HCT116 (cell line): ENCODE measurements at regions not wholly inside any gene's neighbourhood (a gene's known extent, or its start where the extent isn't known, plus 50 kb on each side); places are given as distances from the start of the nearest gene placed in this dataset.

Source experiments
- CEBPB ChIP-seq: IDR thresholded peaks from 2 replicates; pipeline ENCODE4 v1.6.1; 2012; ENCODE audit warnings: low read depth
- EZH2 ChIP-seq: fragments of 200-600 bp; sonication (generic); IDR thresholded peaks from 2 replicates; pipeline ENCODE4 v1.6.1; 2017; ENCODE audit warnings: antibody characterized with exemption, mixed run types
- FOSL1 ChIP-seq: IDR thresholded peaks from 2 replicates; pipeline ENCODE4 v1.6.1; 2012; ENCODE audit warnings: low read depth
- POLR2A ChIP-seq: IDR thresholded peaks from 2 replicates; pipeline ENCODE4 v1.7.0; 2011; ENCODE audit warnings: borderline replicate concordance; ENCODE audit not compliant: insufficient read depth, insufficient read length; ENCODE audit errors: extremely low read depth
- POLR2AphosphoS5 ChIP-seq: IDR thresholded peaks from 2 replicates; pipeline ENCODE4 v1.6.1; 2011; ENCODE audit warnings: mild to moderate bottlenecking, low read depth, low read length, moderate library complexity
- RAD21 ChIP-seq: IDR thresholded peaks from 2 replicates; pipeline ENCODE4 v1.6.1; 2012; ENCODE audit warnings: low read depth, mild to moderate bottlenecking
- SIN3A ChIP-seq: IDR thresholded peaks from 2 replicates; pipeline ENCODE4 v1.6.1; 2012; ENCODE audit warnings: low read depth
- SP1 ChIP-seq: IDR thresholded peaks from 2 replicates; pipeline ENCODE4 v1.6.1; 2012; ENCODE audit warnings: low read depth
- TCF7L2 ChIP-seq: IDR thresholded peaks from 2 replicates; pipeline ENCODE4 v1.7.0; 2011; ENCODE audit warnings: borderline replicate concordance, inconsistent platforms; ENCODE audit not compliant: insufficient read depth, insufficient read length; ENCODE audit errors: extremely low read depth
- ZNF274 ChIP-seq: fragments of 200-500 bp; sonication (Bioruptor generic); IDR thresholded peaks from 2 replicates; pipeline ENCODE4 v1.6.1; 2014; ENCODE audit warnings: mild to moderate bottlenecking, low read depth, low read length, inconsistent platforms
- TF ChIP-seq, protein P1 (sequence below): IDR thresholded peaks from 2 replicates; pipeline ENCODE4 v1.6.1; 2012; ENCODE audit warnings: low read depth
- TF ChIP-seq, protein P2 (sequence below), 3 experiments: fragments of 200-600 bp in 1 of 3; sonication (generic) in 1 of 3; IDR thresholded peaks in 2 of 3; conservative IDR thresholded peaks in 1 of 3; 2 replicates each; pipeline ENCODE4 v1.5.1; 2012 to 2017; ENCODE audit warnings: low read depth in 2 of 3, low read length in 2 of 3, antibody characterized with exemption in 1 of 3, borderline replicate concordance in 1 of 3, control low read depth in 1 of 3, mild to moderate bottlenecking in 1 of 3, mixed read lengths in 1 of 3, mixed run types in 1 of 3, moderate library complexity in 1 of 3; ENCODE audit not compliant: insufficient read depth in 1 of 3
- TF ChIP-seq, protein P3 (sequence below): IDR thresholded peaks from 2 replicates; pipeline ENCODE4 v1.6.1; 2012

GRCh38 chr16:64363039-64363438 is 758.8 kb downstream of the CDH11 start:
- TF ChIP-seq POLR2A (no peak), SP1 (no peak), FOSL1 (no peak), EZH2 (no peak), TCF7L2 (no peak), SIN3A (no peak), CEBPB (no peak), RAD21 (no peak), POLR2AphosphoS5 (no peak), ZNF274 (no peak)
- TF ChIP-seq, protein P1, sequence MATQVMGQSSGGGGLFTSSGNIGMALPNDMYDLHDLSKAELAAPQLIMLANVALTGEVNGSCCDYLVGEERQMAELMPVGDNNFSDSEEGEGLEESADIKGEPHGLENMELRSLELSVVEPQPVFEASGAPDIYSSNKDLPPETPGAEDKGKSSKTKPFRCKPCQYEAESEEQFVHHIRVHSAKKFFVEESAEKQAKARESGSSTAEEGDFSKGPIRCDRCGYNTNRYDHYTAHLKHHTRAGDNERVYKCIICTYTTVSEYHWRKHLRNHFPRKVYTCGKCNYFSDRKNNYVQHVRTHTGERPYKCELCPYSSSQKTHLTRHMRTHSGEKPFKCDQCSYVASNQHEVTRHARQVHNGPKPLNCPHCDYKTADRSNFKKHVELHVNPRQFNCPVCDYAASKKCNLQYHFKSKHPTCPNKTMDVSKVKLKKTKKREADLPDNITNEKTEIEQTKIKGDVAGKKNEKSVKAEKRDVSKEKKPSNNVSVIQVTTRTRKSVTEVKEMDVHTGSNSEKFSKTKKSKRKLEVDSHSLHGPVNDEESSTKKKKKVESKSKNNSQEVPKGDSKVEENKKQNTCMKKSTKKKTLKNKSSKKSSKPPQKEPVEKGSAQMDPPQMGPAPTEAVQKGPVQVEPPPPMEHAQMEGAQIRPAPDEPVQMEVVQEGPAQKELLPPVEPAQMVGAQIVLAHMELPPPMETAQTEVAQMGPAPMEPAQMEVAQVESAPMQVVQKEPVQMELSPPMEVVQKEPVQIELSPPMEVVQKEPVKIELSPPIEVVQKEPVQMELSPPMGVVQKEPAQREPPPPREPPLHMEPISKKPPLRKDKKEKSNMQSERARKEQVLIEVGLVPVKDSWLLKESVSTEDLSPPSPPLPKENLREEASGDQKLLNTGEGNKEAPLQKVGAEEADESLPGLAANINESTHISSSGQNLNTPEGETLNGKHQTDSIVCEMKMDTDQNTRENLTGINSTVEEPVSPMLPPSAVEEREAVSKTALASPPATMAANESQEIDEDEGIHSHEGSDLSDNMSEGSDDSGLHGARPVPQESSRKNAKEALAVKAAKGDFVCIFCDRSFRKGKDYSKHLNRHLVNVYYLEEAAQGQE = no peak
- TF ChIP-seq, protein P2, sequence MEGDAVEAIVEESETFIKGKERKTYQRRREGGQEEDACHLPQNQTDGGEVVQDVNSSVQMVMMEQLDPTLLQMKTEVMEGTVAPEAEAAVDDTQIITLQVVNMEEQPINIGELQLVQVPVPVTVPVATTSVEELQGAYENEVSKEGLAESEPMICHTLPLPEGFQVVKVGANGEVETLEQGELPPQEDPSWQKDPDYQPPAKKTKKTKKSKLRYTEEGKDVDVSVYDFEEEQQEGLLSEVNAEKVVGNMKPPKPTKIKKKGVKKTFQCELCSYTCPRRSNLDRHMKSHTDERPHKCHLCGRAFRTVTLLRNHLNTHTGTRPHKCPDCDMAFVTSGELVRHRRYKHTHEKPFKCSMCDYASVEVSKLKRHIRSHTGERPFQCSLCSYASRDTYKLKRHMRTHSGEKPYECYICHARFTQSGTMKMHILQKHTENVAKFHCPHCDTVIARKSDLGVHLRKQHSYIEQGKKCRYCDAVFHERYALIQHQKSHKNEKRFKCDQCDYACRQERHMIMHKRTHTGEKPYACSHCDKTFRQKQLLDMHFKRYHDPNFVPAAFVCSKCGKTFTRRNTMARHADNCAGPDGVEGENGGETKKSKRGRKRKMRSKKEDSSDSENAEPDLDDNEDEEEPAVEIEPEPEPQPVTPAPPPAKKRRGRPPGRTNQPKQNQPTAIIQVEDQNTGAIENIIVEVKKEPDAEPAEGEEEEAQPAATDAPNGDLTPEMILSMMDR (IDR thresholded peaks at IDR 0.05 in 2 of 3, conservative IDR thresholded peaks at IDR 0.05 in 1 of 3; ENCODE audit: borderline replicate concordance in 1 of 3, insufficient read depth in 1 of 3, low read depth in 2 of 3, low read length in 2 of 3) = no peak
- TF ChIP-seq, protein P3, sequence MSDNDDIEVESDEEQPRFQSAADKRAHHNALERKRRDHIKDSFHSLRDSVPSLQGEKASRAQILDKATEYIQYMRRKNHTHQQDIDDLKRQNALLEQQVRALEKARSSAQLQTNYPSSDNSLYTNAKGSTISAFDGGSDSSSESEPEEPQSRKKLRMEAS = no peak
